DOHH2 (cell line): ENCODE measurements at regions not wholly inside any gene's neighbourhood (a gene's known extent, or its start where the extent isn't known, plus 50 kb on each side); places are given as distances from the start of the nearest gene placed in this dataset.

ENCODE experiments used
- H3F3A ChIP-seq: fragments of 200-600 bp; sonication (generic), shearing (Covaris generic); 2 replicates; pipeline ENCODE4 v1.6.0; 2016; ENCODE audit warnings: antibody characterized with exemption, mild to moderate bottlenecking; ENCODE audit not compliant: control insufficient read depth, insufficient read depth
- H3K27ac ChIP-seq: fragments of 200-600 bp; sonication (generic); 2 replicates; pipeline ENCODE4 v1.5.1; 2014; ENCODE audit warnings: low read depth, mild to moderate bottlenecking, low read length, moderate library complexity
- H3K27me3 ChIP-seq: fragments of 200-600 bp; sonication (generic); 2 replicates; pipeline ENCODE4 v1.6.1; 2014; ENCODE audit warnings: mild to moderate bottlenecking, low read length, mixed read lengths; ENCODE audit not compliant: control insufficient read depth
- H3K36me3 ChIP-seq: fragments of 200-600 bp; sonication (generic); 2 replicates; pipeline ENCODE4 v1.6.1; 2014; ENCODE audit warnings: mild to moderate bottlenecking, low read length, moderate library complexity, mixed read lengths; ENCODE audit not compliant: control insufficient read depth
- H3K4me1 ChIP-seq: fragments of 200-600 bp; sonication (generic); 2 replicates; pipeline ENCODE4 v1.6.1; 2014; ENCODE audit warnings: mild to moderate bottlenecking, low read length, mixed read lengths; ENCODE audit not compliant: control insufficient read depth
- H3K4me2 ChIP-seq: fragments of 200-600 bp; sonication (generic); 2 replicates; pipeline ENCODE4 v1.6.0; 2014; ENCODE audit warnings: mild to moderate bottlenecking, low read length, moderate library complexity
- H3K4me3 ChIP-seq: fragments of 200-600 bp; sonication (generic); 2 replicates; pipeline ENCODE4 v1.5.1; 2014; ENCODE audit warnings: mild to moderate bottlenecking, low read length, mixed read lengths
- H3K79me2 ChIP-seq: fragments of 200-600 bp; sonication (generic); 2 replicates; pipeline ENCODE4 v1.6.1; 2014; ENCODE audit warnings: mild to moderate bottlenecking, low read length, mixed read lengths; ENCODE audit not compliant: control insufficient read depth
- H3K9me2 ChIP-seq: fragments of 200-600 bp; sonication (generic); replicated peaks from 2 replicates; pipeline ENCODE4 v1.6.1; 2014; ENCODE audit warnings: mild to moderate bottlenecking, low read length, mixed read lengths; ENCODE audit not compliant: control insufficient read depth
- H3K9me3 ChIP-seq: fragments of 200-600 bp; sonication (generic); 2 replicates; pipeline ENCODE4 v1.6.1; 2014; ENCODE audit warnings: antibody characterized with exemption, low read length, mixed read lengths; ENCODE audit not compliant: control insufficient read depth, insufficient read depth
- H4K20me1 ChIP-seq: fragments of 200-600 bp; sonication (generic); 2 replicates; pipeline ENCODE4 v1.6.0; 2014; ENCODE audit warnings: low read depth, mild to moderate bottlenecking, antibody characterized with exemption, low read length, moderate library complexity; ENCODE audit not compliant: control insufficient read depth, insufficient read depth
- CTCF ChIP-seq: fragments of 200-600 bp; sonication (generic); IDR thresholded peaks from one replicate; pipeline ENCODE4 v1.5.1; 2014; ENCODE audit warnings: antibody characterized with exemption, mild to moderate bottlenecking, low read depth, low read length; ENCODE audit not compliant: poor library complexity, severe bottlenecking
- EZH2phosphoT487 ChIP-seq: fragments of 200-600 bp; sonication (generic); IDR thresholded peaks from 2 replicates; pipeline ENCODE4 v1.6.1; 2017; ENCODE audit warnings: borderline replicate concordance, mild to moderate bottlenecking, antibody characterized with exemption, low read length, moderate library complexity, mixed read lengths

GRCh38 chr5:20555034-20555433, 567.0 kb upstream of the CDH18 start:
- no peak overlapping the region for H3K4me2 ChIP-seq
- no peaks in the 10 kb centered on the region for H3K9me3 ChIP-seq
- no peaks in the 10 kb centered on the region for H4K20me1 ChIP-seq
- H3K4me1 ChIP-seq: no peaks in the 10 kb centered on the region
- no peak overlapping the region for H3K27ac ChIP-seq
- no peaks in the 10 kb centered on the region for H3K36me3 ChIP-seq
- H3K79me2 ChIP-seq: no peaks in the 10 kb centered on the region
- TF ChIP-seq CTCF: no peak
- no peak for TF ChIP-seq EZH2phosphoT487
- H3K27me3 ChIP-seq: no peaks in the 10 kb centered on the region
- H3K4me3 ChIP-seq: no peak overlapping the region
- H3K9me2 ChIP-seq: no peaks in the 10 kb centered on the region
- no peaks in the 10 kb centered on the region for H3F3A ChIP-seq

- TF ChIP-seq CTCF (no peak), EZH2phosphoT487 (no peak)
These were observed 566.0 kb upstream of the CDH18 start for GRCh38 chr5:20554001-20554400.

GRCh38 chr5:20537911-20538703, 550.1 kb upstream of the CDH18 start:
- TF ChIP-seq EZH2phosphoT487: no peak
- TF ChIP-seq CTCF: no peak
- H3K4me3 ChIP-seq: no peak overlapping the region
- H3K79me2 ChIP-seq: no peaks in the 10 kb centered on the region
- H3F3A ChIP-seq: no peaks in the 10 kb centered on the region
- H3K4me1 ChIP-seq: no peaks in the 10 kb centered on the region
- no peaks in the 10 kb centered on the region for H3K9me2 ChIP-seq
- no peaks in the 10 kb centered on the region for H3K27me3 ChIP-seq
- H4K20me1 ChIP-seq: no peaks in the 10 kb centered on the region
- H3K4me2 ChIP-seq: no peak overlapping the region
- H3K36me3 ChIP-seq: no peaks in the 10 kb centered on the region
- H3K9me3 ChIP-seq: no peaks in the 10 kb centered on the region
- H3K27ac ChIP-seq: no peak overlapping the region

More at GRCh38 chr5:20554001-20554400, 566.0 kb upstream of the CDH18 start:
- no peak overlapping the region for H3K4me3 ChIP-seq
- H3K9me2 ChIP-seq: no peaks in the 10 kb centered on the region
- H3K36me3 ChIP-seq: no peaks in the 10 kb centered on the region
- no peaks in the 10 kb centered on the region for H4K20me1 ChIP-seq
- H3K4me2 ChIP-seq: no peak overlapping the region
- no peak overlapping the region for H3K27ac ChIP-seq
- H3K27me3 ChIP-seq: no peaks in the 10 kb centered on the region
- no peaks in the 10 kb centered on the region for H3K79me2 ChIP-seq
- no peaks in the 10 kb centered on the region for H3F3A ChIP-seq
- H3K4me1 ChIP-seq: no peaks in the 10 kb centered on the region
- H3K9me3 ChIP-seq: no peaks in the 10 kb centered on the region
